Parathyroid adenoma (tissue), 2 donors: ENCODE measurements at regions not wholly inside any gene's neighbourhood (a gene's known extent, or its start where the extent isn't known, plus 50 kb on each side); places are given as distances from the start of the nearest gene placed in this dataset.
"Not testable (repeated sequence)": the region's sequence is repeated elsewhere in the genome, so short reads cannot be mapped to it uniquely, and the experiment has no call there.

ENCODE experiments used
- H2AFZ ChIP-seq: fragments of 300-600 bp; sonication (generic); one replicate; pipeline ENCODE4 v1.7.0; 2017; ENCODE audit warnings: antibody characterized with exemption, mild to moderate bottlenecking
- H3K27ac ChIP-seq: fragments of 300-600 bp; sonication (generic); one replicate; pipeline ENCODE4 v1.7.0; 2017
- H3K27me3 ChIP-seq: fragments of 300-600 bp; sonication (generic); one replicate; pipeline ENCODE4 v1.7.0; 2017; ENCODE audit warnings: low read length; ENCODE audit not compliant: control insufficient read depth, insufficient read depth
- H3K36me3 ChIP-seq: fragments of 300-600 bp; sonication (generic); one replicate; pipeline ENCODE4 v1.7.0; 2017; ENCODE audit warnings: low read length; ENCODE audit not compliant: control insufficient read depth, insufficient read depth
- H3K4me1 ChIP-seq: fragments of 300-600 bp; sonication (generic); one replicate; pipeline ENCODE4 v1.7.0; 2017; ENCODE audit warnings: control low read depth
- H3K4me2 ChIP-seq: fragments of 300-600 bp; sonication (generic); one replicate; pipeline ENCODE4 v1.7.0; 2017; ENCODE audit warnings: low read length
- H3K4me3 ChIP-seq: fragments of 300-600 bp; sonication (generic); one replicate; pipeline ENCODE4 v1.7.0; 2017; ENCODE audit warnings: low read depth, low read length
- H3K79me2 ChIP-seq: fragments of 300-600 bp; sonication (generic); one replicate; pipeline ENCODE4 v1.7.0; 2017; ENCODE audit warnings: control low read depth
- H3K9ac ChIP-seq: fragments of 300-600 bp; sonication (generic); one replicate; pipeline ENCODE4 v1.7.0; 2017; ENCODE audit warnings: mild to moderate bottlenecking
- H3K9me3 ChIP-seq: fragments of 300-600 bp; sonication (generic); one replicate; pipeline ENCODE4 v1.7.0; 2017; ENCODE audit warnings: low read length; ENCODE audit not compliant: control insufficient read depth
- TF ChIP-seq, protein P1 (sequence below): fragments of 300-600 bp; sonication (generic); IDR thresholded peaks from one replicate; pipeline ENCODE4 v1.7.0; 2017; ENCODE audit warnings: antibody characterized with exemption, mild to moderate bottlenecking
- donor health status: primary hyperparathyroidism.

DNA sequence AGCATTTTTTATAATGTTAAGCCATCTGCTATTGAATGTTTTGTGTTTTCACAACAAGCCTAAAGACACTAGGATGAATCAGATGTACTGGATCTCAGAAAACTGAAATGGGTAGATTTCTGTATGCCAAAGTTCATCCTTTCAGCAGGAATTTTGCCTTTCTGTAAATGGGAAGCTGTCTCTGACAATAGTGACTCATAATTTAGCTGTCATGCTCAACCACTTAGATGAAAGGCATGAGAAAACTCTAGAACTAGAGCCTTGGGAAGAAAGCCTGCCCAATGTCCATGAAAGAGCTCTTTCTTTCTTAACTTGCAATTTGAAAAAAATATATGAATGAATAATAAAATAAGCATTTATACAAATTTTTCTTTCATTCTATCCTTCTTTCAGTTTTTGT, 616.0 kb upstream of the EDIL3 start:
- TF ChIP-seq, protein P1, sequence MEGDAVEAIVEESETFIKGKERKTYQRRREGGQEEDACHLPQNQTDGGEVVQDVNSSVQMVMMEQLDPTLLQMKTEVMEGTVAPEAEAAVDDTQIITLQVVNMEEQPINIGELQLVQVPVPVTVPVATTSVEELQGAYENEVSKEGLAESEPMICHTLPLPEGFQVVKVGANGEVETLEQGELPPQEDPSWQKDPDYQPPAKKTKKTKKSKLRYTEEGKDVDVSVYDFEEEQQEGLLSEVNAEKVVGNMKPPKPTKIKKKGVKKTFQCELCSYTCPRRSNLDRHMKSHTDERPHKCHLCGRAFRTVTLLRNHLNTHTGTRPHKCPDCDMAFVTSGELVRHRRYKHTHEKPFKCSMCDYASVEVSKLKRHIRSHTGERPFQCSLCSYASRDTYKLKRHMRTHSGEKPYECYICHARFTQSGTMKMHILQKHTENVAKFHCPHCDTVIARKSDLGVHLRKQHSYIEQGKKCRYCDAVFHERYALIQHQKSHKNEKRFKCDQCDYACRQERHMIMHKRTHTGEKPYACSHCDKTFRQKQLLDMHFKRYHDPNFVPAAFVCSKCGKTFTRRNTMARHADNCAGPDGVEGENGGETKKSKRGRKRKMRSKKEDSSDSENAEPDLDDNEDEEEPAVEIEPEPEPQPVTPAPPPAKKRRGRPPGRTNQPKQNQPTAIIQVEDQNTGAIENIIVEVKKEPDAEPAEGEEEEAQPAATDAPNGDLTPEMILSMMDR, result no peak
- H3K27me3 ChIP-seq, result no peaks in the 10 kb centered on the region
- no peaks in the 10 kb centered on the region for H3K4me1 ChIP-seq
- no peaks in the 10 kb centered on the region for H3K36me3 ChIP-seq
- no peaks in the 10 kb centered on the region for H3K9me3 ChIP-seq
- no peak overlapping the region for H2AFZ ChIP-seq
- no peak overlapping the region for H3K4me3 ChIP-seq
- no peak overlapping the region for H3K27ac ChIP-seq
- H3K4me2 ChIP-seq, result no peak overlapping the region
- no peak overlapping the region for H3K9ac ChIP-seq
- no peaks in the 10 kb centered on the region for H3K79me2 ChIP-seq

DNA sequence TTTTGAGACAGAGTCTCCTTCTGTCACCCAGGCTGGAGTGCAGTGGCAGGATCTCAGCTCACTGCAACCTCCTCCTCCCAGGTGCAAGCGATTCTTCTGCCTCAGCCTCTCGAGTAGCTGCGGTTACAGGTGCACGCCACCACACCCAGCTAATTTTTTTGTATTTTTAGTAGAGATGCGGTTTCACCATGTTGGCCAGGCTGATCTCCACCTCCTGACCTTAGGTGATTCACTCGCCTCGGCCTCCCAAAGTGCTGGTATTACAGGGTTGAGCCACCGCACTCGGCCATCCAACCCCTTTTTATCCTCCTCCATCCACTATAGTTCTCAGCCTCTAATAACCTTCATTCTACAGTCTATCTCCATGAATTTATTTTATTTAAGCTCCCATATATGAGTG, 617.3 kb upstream of the EDIL3 start:
- H2AFZ ChIP-seq, H3K4me3 ChIP-seq, H3K4me1 ChIP-seq, H3K27ac ChIP-seq, H3K27me3 ChIP-seq, H3K9me3 ChIP-seq, H3K4me2 ChIP-seq, H3K79me2 ChIP-seq, H3K36me3 ChIP-seq, H3K9ac ChIP-seq: not testable (repeated sequence)

DNA sequence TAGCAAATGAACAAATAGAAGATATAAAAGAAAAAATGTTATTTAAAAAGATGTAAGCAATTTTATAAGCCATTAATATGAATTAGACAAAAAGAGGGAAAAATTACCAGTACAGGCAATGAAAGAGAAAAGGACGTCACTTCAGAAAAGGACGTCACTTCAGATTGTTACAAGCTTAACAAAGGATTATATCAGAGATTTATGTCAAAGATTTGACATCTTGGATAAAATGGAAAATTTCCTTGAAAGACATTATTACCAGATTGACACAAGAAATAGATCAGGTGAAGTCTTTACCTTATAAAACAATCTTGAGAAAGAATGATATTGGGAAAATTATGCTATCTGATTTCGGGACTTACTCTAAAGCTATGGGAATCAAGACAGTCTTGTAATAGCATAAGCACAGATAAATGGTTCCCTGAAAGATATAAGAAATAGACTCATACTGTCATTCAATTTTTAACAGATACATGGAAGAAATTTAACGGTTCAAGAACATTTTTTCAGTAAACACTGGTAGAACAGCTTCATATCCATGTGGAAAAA, 625.4 kb upstream of the EDIL3 start:
- no peaks in the 10 kb centered on the region for H3K36me3 ChIP-seq
- H3K27me3 ChIP-seq, result no peaks in the 10 kb centered on the region
- TF ChIP-seq, protein P1, result no peak
- H3K9me3 ChIP-seq, result no peaks in the 10 kb centered on the region
- H3K4me3 ChIP-seq, result no peak overlapping the region
- H2AFZ ChIP-seq, result no peak overlapping the region
- H3K27ac ChIP-seq, result no peak overlapping the region
- no peak overlapping the region for H3K9ac ChIP-seq
- no peaks in the 10 kb centered on the region for H3K79me2 ChIP-seq
- H3K4me1 ChIP-seq, result no peaks in the 10 kb centered on the region
- no peak overlapping the region for H3K4me2 ChIP-seq

DNA sequence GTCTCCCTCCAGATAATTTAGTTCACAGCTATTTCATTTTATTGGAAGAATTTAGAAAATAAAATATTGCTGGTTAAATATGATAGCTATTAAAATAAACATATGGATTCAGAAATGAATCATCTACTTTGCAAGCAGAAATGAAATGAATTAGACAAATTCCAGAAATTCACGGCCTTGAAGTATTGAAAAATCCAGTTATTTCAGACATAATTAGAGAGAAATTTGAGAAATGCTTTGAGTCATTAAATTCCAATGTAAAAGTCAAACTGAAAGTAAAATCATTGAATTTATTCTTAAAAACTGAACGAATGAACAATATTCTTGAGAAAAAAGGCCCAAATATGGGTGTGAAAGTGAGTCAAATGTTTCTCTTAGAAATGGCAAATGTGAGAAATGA, 632.6 kb upstream of the EDIL3 start:
- TF ChIP-seq, protein P1, result no peak
- Histone ChIP-seq H3K4me3 (no peak overlapping the region), H3K27ac (no peak overlapping the region), H3K27me3 (no peaks in the 10 kb centered on the region), H3K4me2 (no peak overlapping the region), H3K9ac (no peak overlapping the region), H3K9me3 (no peaks in the 10 kb centered on the region), H3K79me2 (no peaks in the 10 kb centered on the region), H3K4me1 (no peaks in the 10 kb centered on the region), H2AFZ (no peak overlapping the region), H3K36me3 (no peaks in the 10 kb centered on the region)

DNA sequence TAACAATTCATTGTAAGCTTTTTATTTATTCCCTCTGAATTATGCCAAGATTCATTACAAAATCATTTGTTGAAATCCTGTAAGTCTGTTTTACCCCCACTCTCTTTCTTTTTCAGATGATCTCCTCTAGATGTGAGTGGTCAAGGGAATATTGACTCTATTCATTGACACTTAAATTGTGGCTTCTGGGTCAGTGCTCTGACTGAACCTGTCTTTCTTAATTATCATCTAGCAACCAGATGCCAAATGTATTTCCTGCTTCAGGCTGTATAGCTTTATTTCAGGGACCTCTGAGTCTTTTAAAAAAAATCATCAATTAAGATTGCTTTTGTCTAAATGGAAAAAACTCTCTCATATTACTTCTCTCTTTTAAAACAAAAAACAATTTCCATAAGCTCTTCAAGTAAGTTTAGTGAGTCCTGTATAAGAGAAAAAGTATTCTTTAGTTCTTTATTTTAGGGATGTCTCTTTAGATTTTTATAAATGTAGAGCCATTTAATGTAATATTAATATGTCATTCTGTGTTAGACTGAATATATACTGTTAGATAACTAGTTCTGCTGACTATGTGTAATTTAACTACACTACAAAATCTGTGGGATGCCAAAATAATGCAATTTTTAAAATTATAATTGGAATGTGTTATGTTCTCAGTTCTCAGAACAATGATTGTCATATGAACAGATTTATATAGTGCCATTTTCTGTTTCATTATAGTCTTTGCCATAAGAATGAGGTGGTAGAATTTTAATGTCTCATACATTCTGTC, 645.8 kb upstream of the EDIL3 start:
- Histone ChIP-seq H3K36me3 (no peaks in the 10 kb centered on the region), H3K27ac (no peak overlapping the region), H3K9ac (no peak overlapping the region), H3K79me2 (no peaks in the 10 kb centered on the region), H3K9me3 (no peaks in the 10 kb centered on the region), H3K4me3 (no peak overlapping the region), H2AFZ (no peak overlapping the region), H3K27me3 (no peaks in the 10 kb centered on the region), H3K4me1 (no peaks in the 10 kb centered on the region), H3K4me2 (no peak overlapping the region)
- TF ChIP-seq, protein P1, result no peak
